LNCaP clone FGC (cell line): ENCODE measurements at regions not wholly inside any gene's neighbourhood (a gene's known extent, or its start where the extent isn't known, plus 50 kb on each side); places are given as distances from the start of the nearest gene placed in this dataset.

Experiments
- DNase-seq: peaks from one replicate; pipeline ENCODE4 v3.0.0-alpha.2; 2011; ENCODE audit warnings: low read depth
- H3K4me3 ChIP-seq: 2 replicates; pipeline ENCODE4 v1.5.1; 2011; ENCODE audit warnings: mild to moderate bottlenecking, low read depth, low read length, control low read depth
- CTCF ChIP-seq: IDR thresholded peaks from 2 replicates; pipeline ENCODE4 v1.5.1; 2012; ENCODE audit warnings: mild to moderate bottlenecking; ENCODE audit not compliant: control insufficient read depth, insufficient read depth; ENCODE audit errors: extremely low read depth

- H3K4me3 ChIP-seq: no peak overlapping the region
- TF ChIP-seq CTCF: no peak
- no peak for DNase-seq
These were observed 1474.3 kb upstream of the CDH9 start for GRCh38 chr5:28512648-28513047.

GRCh38 chr5:28505121-28505520 lies 1466.7 kb upstream of the CDH9 start:
- DNase-seq: no peak

GRCh38 chr5:28500511-28500910 lies 1462.1 kb upstream of the CDH9 start:
- no peak overlapping the region for H3K4me3 ChIP-seq
- no peak for TF ChIP-seq CTCF
- no peak for DNase-seq

More at GRCh38 chr5:28505121-28505520, 1466.7 kb upstream of the CDH9 start:
- H3K4me3 ChIP-seq: no peak overlapping the region
- no peak for TF ChIP-seq CTCF

DNA sequence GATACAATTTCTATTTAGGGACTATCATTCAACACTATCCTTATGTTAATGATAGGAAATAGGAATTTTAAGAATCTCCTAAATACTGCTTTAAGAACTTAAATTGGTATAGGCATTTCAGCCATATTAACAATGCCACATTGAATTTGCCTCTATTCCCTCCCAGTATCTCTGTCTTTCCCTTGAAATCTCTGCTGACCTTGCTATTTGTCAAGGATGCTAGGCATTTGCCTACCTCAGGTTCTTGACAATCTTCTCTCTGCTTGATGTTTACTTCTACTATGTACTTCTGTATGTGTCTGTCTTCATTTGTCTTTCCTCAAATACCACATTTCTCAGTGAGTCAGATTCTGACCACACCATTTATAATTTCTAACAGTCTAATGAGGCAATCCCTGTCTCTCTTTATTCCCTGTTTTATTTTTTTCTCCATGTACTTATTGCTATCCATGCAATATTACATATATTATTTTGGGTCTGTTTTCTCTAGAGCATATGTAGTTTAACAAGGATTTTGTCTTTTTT lies 1461.4 kb upstream of the CDH9 start:
- no peak overlapping the region for H3K4me3 ChIP-seq
- no peak for DNase-seq
- TF ChIP-seq CTCF: no peak

DNA sequence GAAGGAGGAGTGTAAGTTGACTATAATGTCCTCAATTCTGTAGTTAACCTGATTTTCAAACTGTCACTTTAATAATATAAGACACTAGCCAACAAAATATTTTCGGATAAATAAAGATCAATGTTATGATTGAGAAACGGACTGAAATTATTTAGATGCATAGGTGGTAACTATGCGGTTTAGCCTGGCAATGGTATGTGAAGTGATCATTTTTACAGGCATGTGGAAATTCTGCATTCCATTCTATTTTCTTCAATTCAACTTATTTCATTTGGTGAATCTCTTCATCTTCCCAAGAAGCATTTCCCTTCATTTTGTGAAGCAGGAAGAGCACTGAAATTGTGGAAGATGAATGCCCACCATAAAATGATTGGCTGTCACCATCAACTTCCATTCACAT lies 1457.5 kb upstream of the CDH9 start:
- TF ChIP-seq CTCF: no peak
- DNase-seq: no peak
- H3K4me3 ChIP-seq: no peak overlapping the region

DNA sequence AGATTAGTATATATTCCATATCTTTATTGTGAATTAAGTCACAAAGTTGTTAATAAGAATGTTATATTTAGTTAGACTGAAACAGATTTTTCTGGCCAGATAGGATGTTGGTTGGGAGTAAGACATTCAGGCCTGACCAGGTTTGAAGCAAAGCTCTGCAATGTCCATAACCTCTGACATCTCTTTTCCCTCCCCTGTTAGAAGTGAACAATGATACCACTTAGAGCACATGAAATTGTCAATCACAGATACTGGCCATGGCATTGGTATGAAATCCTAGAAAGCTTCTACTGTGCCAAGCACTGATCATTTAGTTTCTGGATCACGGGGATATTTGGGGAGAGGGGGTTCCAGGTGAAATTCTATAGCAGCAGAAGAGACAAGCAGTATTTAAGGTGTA lies 1455.1 kb upstream of the CDH9 start:
- no peak for DNase-seq
- no peak for TF ChIP-seq CTCF
- H3K4me3 ChIP-seq: no peak overlapping the region

DNA sequence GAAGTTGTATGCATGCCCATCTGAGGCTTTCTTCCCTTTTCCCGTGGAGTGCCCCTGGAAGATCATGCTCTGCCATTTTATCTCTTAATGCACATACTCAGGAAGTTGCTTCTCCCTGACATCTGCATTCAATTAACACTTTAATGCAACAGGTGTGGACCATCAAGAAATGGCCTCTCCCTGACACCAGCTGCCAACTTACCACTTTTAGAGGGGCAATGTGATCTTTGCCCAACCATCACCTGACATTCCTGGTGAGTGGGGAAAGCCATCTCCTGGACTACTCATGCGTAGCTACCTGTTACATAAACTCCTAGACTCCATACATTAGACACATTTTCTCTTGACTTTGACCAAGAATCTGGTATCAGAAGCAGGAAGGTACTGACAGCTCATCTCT lies 1450.4 kb upstream of the CDH9 start:
- TF ChIP-seq CTCF: no peak
- DNase-seq: no peak
- H3K4me3 ChIP-seq: no peak overlapping the region
